SW480 (cell line): ENCODE measurements at regions not wholly inside any gene's neighbourhood (a gene's known extent, or its start where the extent isn't known, plus 50 kb on each side); places are given as distances from the start of the nearest gene placed in this dataset.

Experiments
- DNase-seq: peaks from one replicate; pipeline ENCODE4 v3.0.0-alpha.2; 2016; ENCODE audit warnings: low spot score

GRCh38 chr9:84450029-84450428 lies 109.5 kb upstream of the SLC28A3 start:
- DNase-seq: no peak

GRCh38 chr9:84456527-84456926 lies 116.0 kb upstream of the SLC28A3 start:
- no peak for DNase-seq

GRCh38 chr9:84460695-84461094 lies 120.1 kb upstream of the SLC28A3 start:
- DNase-seq: no peak

GRCh38 chr9:84463272-84463671 lies 122.7 kb upstream of the SLC28A3 start:
- DNase-seq: no peak

GRCh38 chr9:84466580-84467285 lies 126.2 kb upstream of the SLC28A3 start:
- no peak for DNase-seq

GRCh38 chr9:84471816-84472215 lies 131.3 kb upstream of the SLC28A3 start:
- no peak for DNase-seq

GRCh38 chr9:84478996-84479395 lies 138.4 kb upstream of the SLC28A3 start:
- no peak for DNase-seq

GRCh38 chr9:84480071-84480470 lies 139.5 kb upstream of the SLC28A3 start:
- DNase-seq: no peak

- no peak for DNase-seq
Measured at GRCh38 chr9:84481231-84481630, 140.7 kb upstream of the SLC28A3 start.

GRCh38 chr9:84481636-84482218 lies 141.2 kb upstream of the SLC28A3 start:
- DNase-seq: peak; percentile 5

- DNase-seq: no peak
Measured at GRCh38 chr9:84482607-84483006, 142.0 kb upstream of the SLC28A3 start.

- no peak for DNase-seq
Measured at GRCh38 chr9:84484172-84484571, 143.6 kb upstream of the SLC28A3 start.

- DNase-seq: no peak
Measured at GRCh38 chr9:84485539-84485938, 145.0 kb upstream of the SLC28A3 start.

- no peak for DNase-seq
Measured at GRCh38 chr9:84486663-84487062, 146.1 kb upstream of the SLC28A3 start.

GRCh38 chr9:84490206-84490841 lies 149.8 kb upstream of the SLC28A3 start:
- no peak for DNase-seq

- DNase-seq: no peak
Measured at GRCh38 chr9:84490842-84491325, 150.3 kb upstream of the SLC28A3 start.

- no peak for DNase-seq
Measured at GRCh38 chr9:84492366-84493159, 152.0 kb upstream of the SLC28A3 start.

- DNase-seq: no peak
Measured at GRCh38 chr9:84493284-84493947, 152.9 kb upstream of the SLC28A3 start.

GRCh38 chr9:84499969-84500582 lies 159.5 kb upstream of the SLC28A3 start:
- no peak for DNase-seq

GRCh38 chr9:84500826-84501225 lies 160.3 kb upstream of the SLC28A3 start:
- no peak for DNase-seq

- no peak for DNase-seq
Measured at GRCh38 chr9:84501587-84501986, 161.0 kb upstream of the SLC28A3 start.

- DNase-seq: no peak
Measured at GRCh38 chr9:84502066-84502465, 161.5 kb upstream of the SLC28A3 start.
